ENCODE measurements at regions not wholly inside any gene's neighbourhood (a gene's known extent, or its start where the extent isn't known, plus 50 kb on each side); places are given as distances from the start of the nearest gene placed in this dataset.

- DNase-seq, result no peak
Measured at GRCh38 chr17:17398188-17398942, 78.4 kb upstream of the MED9 start.

- no peak for DNase-seq
Measured at GRCh38 chr17:17398943-17399926, 77.6 kb upstream of the MED9 start.

DNA sequence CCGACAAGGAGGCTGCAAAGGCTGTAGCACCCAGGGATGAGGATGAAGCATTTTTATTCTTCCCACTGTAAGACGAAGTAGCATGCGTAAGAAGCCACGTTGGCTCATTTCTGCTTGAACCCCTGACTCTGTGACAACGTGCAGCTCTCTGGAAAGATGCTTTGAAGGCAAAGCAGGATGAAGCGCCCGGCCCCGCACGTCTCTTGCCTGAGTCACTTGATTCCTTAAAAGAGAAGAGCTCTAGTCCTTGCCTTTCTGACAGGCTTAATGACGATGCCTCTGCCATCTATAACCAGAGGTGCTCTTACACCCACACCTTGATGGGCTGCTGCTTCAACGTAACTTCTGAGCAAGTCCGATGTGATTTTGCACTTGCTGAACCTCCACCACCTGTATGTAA is 76.7 kb upstream of the MED9 start:
- no peak for DNase-seq

GRCh38 chr17:17400566-17401184 is 76.1 kb upstream of the MED9 start:
- DNase-seq, result no peak

DNA sequence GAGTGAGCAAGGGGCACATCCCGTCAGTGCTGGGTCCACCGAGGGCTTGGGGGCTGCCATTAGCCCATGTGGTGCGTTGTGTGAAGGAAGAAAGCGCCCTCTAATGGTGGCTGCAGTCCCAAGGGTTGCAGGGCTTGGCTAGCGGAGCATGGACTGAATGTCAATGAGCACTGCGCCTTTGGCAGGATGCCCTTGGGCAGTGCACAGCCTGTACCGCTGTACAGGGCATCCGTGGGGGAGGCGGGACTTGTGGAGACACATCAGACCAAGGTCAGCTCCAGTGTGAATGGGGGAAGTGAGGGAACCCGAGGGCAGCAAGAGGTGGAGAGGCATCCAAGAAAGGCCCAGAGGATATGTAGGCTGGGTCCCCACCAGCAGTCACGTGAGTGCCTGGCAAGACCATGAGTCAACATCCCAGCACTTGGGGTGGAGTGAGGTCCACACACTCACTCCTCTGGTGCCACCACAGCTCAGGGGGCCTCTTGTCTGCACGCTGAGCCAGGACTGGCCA is 75.5 kb upstream of the MED9 start:
- DNase-seq, result no peak

- no peak for DNase-seq
Measured at GRCh38 chr17:17402558-17402957, 74.2 kb upstream of the MED9 start.

DNA sequence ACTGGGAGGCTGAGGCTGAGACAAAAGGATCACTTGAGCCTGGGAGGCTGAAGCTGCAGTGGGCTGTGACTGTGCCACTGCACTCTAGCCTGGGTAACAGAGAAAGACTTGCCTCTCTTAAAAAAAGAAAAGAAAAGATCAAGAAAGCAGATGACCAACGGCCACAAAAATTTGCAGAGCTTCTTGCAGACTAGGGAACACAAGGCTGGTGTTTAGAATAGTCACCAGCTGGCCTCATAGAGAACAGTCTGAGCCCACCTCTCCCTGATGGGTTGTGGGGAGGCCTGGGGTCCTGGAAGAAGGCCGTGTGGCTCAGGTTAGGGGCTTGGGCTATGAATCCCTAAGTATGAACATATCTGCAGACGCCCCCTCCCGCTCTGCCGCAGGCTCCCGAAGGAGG is 73.7 kb upstream of the MED9 start:
- no peak for DNase-seq

- peak; percentile 72 for DNase-seq
Measured at GRCh38 chr17:17403899-17404576, 72.8 kb upstream of the MED9 start.

DNA sequence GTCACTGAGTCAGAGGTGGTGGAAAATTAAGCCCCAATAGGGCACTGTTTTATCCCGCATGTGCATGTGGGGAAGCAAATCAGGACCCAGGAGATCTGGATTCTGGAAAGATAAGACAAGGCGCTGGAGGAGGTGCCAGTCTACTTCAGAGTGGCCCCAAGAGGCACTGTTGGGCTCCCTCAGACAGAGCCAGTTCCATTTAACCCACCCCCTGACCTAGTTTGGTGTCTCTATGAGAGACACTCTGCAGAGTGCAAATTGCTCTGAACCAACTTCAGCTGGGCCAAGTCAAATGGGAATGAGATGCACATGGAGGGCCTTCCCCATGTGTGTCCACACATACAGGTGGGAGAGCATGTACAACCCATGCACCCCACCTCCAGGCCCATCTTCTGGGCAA is 71.1 kb upstream of the MED9 start:
- no peak for DNase-seq

DNA sequence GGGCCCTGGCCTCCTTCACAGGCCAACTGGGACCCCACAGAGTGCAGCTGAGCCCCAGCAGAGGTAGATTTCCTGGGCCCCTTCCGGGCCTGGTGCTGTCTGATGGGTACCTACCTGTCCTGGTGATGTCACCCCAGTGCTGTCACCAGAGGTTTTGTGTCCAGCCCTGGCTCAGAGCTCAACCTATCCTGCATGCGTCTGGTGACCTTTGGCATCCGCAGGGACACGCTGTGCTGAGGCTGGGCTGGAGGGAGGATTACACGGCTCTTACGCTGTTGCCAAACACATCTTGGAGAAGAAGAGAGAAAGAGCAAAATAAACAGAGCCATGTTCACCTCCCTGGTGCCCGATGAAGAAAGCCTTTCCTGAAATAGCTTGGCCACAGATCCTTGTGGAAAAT is 70.6 kb upstream of the MED9 start:
- no peak for DNase-seq

GRCh38 chr17:17408236-17408794 is 68.5 kb upstream of the MED9 start:
- DNase-seq, result no peak

GRCh38 chr17:17410357-17410756 is 66.4 kb upstream of the MED9 start:
- DNase-seq, result no peak

- no peak for DNase-seq
Measured at GRCh38 chr17:17411692-17412091, 65.1 kb upstream of the MED9 start.

- no peak for DNase-seq
Measured at GRCh38 chr17:17412326-17412725, 64.5 kb upstream of the MED9 start.

DNA sequence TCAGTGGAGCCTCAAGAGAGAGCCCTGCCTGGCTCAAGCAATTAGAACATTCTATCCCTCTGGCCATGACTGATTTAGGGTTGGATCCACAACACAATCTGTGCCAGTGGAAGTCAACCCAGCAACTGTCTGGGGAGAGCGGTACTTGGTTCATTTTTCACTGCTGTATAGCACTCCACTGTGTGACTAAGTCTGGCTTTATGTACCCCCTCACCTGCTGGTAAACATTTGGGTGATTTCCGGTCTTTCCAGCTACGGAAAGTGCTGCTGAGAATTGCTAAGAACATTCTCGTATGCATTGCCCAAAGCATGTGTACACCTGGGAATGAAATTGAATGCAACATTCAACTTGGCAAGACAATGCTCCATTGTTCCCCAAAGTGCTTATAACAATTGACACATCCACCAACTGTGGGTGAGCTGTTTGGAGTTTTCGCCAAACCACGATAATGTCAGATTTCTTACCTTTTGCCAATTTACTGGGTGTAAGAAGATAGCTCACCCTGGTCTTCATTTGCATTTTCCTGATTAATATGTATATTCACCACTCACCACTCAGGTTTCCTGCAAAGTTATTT is 63.5 kb upstream of the MED9 start:
- no peak for DNase-seq

DNA sequence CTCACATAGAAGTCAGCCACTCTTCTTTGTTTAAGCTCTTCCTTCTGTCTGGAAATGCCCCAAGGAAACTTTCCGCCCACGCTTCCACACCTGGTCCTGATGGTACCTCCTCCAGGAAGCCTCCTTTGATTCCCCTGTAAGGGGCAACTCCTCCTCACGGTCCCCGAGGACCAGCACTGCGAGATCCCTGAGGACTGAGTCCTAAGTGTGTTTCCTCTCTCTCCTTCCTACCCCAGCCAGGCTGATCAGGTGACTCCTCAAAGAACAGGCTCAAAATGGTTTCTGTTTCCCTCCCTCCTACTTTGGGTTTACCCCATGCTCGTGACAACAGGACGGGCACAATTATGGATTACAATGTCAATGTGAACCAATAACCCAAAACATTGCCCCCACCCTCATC is 63.0 kb upstream of the MED9 start:
- no peak for DNase-seq

- DNase-seq, result no peak
Measured at GRCh38 chr17:17414341-17414805, 62.4 kb upstream of the MED9 start.

GRCh38 chr17:17415006-17415405 is 61.8 kb upstream of the MED9 start:
- DNase-seq, result no peak

DNA sequence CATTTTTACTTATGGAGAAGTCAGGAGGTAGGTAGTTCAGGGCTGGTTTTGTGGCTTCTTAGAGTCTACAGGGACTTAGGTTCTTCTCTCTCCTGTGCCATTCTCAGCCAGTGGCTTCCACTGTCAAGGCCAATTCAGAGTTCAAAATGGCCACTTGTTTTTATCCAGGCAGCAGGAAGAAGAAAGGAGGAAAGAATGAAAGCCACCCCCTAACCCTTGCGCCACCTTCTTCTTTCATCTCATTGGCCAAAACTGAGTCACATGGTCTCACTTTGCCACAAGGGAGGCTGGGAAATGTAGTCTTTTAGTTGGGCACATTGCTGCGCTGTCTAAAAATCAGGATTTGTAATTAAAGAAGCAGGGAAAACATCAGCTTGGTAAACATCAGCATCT is 60.8 kb upstream of the MED9 start:
- peak; percentile 72 for DNase-seq

DNA sequence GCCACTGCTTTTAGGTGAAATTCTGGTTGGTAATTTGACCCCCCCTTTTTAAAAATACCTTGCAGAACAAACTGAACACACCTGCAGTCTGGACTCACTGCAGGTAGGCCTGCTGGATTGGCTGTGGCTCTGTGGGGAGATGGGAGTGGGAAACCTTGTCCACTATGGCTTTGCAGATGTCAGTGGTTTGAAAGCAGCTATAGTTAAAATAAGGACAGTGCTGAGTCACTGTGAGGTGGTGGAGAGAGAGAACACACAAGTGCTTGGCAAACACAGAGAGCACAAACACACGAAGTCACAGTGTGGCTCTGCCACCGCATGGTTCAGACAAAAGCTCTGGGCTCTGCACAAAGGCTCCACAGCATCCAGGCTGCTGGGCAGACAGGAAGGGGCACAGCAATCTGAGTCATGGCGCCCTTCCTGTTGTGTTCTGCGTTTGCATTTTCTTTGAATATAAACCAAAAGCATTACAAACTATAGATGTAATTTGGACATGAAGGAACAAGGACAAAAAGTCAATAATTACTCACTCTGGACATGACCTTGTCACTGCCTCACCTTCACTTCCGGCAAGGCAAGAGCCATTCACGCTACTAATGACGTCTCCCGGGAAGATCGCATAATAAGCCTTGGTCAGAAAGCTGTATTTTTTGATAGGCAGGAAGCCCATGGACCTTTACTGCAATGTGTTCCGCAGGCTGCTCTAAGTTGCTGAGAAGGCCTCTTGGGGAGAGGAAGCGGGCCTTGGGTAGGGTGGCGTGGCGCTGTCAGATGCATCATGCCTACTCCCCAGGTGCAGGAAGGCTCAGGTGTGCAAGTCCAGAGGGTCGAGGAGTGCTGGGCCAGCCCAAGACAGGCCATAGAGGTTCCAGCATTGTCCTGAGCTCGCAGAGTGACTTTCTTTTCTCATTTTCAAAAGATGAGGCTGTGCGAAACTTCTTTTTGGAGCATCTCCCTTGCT is 60.1 kb upstream of the MED9 start:
- DNase-seq, result peak; percentile 73

DNA sequence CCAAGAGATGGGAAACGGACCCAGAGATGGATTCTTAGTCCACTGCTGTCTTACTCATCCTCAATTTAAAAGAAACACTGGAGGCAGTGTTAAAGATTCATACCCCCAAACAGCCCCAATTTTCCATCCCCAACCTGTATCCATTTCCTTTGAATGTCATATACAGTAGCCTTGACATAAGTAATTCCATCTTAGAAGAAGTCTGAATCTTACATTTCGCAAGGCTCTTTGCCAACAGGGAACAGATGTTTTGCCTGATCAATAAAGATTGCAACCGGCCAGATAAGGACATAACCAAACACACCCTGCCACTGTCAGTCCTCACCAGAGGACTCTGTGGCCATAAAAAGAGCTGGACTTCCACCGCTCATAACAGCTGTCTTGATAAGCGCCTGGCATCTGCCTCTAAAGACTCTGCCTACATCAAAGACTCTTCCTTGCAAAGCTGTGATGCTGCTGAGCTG is 59.0 kb upstream of the MED9 start:
- DNase-seq, result no peak
